Activated CD4-positive, alpha-beta T cell treated with anti-CD3 and anti-CD28 coated beads, Interleukin-2, amount 50 U/mL, for 24 hours (primary cell): ENCODE measurements at regions not wholly inside any gene's neighbourhood (a gene's known extent, or its start where the extent isn't known, plus 50 kb on each side); places are given as distances from the start of the nearest gene placed in this dataset.
"Not testable (repeated sequence)": the region's sequence is repeated elsewhere in the genome, so short reads cannot be mapped to it uniquely, and the experiment has no call there.

Source experiments
- DNase-seq, 2 donors: peaks; one replicate each; pipeline ENCODE4 v3.0.0-alpha.2; 2020; ENCODE audit warnings: low read depth in 1 of 2, low spot score in 1 of 2

DNA sequence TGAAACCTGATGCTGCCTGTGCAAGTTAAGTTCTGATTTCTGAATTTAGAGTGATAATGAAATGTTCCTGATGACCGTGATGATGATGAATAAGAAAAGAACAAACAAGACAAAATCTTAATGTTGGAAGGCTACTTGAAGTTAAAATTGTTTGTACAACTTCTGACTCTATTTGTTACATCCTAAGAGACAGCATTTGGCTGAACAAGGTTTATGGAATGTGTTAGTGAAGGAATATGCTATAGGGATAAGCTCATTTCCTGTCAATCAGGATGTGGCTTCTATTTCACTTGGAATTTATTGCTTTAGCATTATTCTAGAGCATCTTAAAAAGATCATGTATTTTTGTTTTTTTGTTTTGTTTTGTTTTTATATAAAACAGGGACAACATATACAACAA lies 267.5 kb downstream of the FAT4 start:
- no peak for DNase-seq

- no peak for DNase-seq
Measured at GRCh38 chr4:125590158-125590557, 275.4 kb downstream of the FAT4 start.

- no peak for DNase-seq
Measured at GRCh38 chr4:125591290-125591689, 276.5 kb downstream of the FAT4 start.

DNA sequence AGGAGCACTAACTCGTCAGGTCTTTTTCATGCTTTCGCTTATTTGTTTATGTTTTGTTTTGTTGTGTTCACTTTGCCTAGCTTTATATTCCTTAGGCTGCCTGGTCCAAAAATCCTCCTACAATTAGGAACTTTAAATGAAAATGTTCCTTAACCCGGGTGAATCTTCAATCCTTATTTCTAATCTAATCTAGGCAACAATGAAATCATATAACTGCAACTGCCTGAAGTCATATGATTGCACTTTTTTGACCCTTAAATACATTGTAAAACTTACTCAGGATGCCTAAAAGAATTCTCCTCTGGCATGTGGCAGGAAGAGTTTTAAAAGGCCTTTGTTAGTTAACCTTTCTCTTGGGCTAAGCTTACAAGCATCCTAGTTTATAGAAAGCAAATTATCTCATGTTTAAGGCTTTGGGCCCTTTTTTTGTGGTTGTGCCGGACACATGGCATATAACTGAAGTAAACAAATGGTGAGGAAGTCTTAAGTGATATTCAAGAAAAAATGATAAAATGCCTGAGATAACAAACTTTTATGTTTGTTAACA lies 279.4 kb downstream of the FAT4 start:
- DNase-seq: no peak

DNA sequence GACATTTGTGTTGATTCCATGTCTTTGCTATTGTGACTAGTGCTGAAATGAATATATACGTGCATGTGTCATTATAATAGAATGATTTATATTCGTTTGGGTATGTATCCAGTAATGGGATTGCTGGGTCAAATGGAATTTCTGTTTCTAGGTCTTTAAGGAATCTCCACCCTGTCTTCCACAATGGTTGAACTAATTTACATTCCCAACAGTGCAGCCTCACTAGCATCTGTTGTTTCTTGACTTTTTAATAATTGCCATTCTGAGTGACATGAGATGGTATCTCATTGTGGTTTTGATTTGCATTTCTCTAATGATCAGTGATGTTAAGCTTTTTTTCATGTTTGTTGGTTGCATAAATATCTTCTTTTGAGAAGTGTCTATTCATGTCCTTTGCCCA lies 291.2 kb downstream of the FAT4 start:
- not testable (repeated sequence) for DNase-seq

- DNase-seq: no peak
Measured at GRCh38 chr4:125620066-125620860, 305.5 kb downstream of the FAT4 start.

DNA sequence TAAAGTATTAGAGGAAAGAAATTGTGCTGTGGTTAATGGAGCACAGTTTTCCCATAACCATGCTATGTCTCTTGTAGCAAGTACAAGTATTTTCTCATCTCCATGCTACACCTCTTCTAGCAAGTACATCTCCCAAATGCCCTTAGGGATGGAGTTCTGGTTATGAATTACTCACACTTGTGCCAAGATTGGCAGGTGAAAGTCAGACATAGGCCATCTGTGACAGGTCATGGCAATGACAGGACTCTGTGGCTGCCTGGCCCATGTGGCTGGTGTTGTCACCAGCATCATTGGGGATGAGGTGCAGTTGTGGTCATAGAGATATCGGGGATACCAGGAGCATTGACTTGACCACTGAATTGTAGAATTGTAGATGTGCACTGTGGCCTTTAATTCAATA lies 310.2 kb downstream of the FAT4 start:
- no peak for DNase-seq

DNA sequence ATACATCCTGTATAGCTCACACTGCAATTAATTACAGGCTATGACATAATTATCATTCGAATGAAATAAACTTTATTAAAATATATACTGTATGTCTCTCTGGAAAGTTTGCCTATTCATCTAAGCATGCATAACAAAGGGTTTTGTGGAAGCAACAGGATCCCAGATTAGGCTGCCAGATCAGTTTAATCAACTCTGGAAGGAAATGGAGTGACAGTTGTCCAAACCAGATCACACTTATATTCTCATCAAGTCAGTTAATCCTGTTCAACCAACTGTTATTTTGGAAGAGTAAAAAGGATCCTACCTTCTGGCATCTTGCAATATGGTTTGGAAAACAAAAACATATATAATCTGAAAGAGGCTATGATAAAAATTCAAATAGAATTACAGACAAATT lies 312.2 kb downstream of the FAT4 start:
- no peak for DNase-seq

GRCh38 chr4:125639182-125639621 lies 324.4 kb downstream of the FAT4 start:
- DNase-seq: no peak

- no peak for DNase-seq
Measured at GRCh38 chr4:125641611-125642010, 326.9 kb downstream of the FAT4 start.

DNA sequence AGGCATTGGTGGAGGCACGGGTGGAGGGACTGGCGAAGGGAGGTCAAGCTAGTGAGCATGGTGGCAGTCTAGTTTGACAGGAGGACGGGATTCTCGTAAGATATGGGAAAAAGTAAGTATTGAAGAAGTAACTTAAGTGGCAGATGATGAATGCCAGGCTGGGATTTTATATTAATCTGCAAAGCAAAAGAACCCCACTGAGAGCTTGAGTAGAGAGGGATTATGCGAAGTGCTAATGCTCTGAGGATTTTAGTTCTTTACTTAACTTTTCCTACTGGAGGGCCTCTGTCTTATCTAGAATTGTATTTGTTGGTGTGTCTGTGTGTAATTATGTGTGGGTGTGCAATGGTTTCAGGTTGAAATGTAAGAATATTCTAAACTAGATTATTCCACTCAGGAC lies 327.9 kb downstream of the FAT4 start:
- no peak for DNase-seq

DNA sequence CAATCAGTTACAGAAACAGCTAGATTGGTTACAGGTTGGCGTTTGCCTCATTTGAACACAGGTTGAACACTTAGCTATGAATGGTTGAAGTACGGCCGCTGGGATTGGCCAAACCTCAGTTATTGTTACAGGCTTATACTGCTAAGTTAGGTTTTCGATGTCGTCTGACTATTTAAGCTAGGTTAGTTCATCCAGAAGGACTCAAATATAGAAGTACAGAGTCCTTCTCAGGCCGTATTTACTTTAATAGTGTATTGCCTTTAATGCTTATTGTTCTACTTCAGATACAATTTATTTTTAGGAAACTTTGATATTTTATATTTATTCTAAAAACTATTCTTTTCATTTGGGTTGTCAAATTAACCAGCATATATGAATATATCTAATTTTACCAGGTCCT lies 334.7 kb downstream of the FAT4 start:
- no peak for DNase-seq

- DNase-seq: no peak
Measured at GRCh38 chr4:125650557-125650956, 335.8 kb downstream of the FAT4 start.

DNA sequence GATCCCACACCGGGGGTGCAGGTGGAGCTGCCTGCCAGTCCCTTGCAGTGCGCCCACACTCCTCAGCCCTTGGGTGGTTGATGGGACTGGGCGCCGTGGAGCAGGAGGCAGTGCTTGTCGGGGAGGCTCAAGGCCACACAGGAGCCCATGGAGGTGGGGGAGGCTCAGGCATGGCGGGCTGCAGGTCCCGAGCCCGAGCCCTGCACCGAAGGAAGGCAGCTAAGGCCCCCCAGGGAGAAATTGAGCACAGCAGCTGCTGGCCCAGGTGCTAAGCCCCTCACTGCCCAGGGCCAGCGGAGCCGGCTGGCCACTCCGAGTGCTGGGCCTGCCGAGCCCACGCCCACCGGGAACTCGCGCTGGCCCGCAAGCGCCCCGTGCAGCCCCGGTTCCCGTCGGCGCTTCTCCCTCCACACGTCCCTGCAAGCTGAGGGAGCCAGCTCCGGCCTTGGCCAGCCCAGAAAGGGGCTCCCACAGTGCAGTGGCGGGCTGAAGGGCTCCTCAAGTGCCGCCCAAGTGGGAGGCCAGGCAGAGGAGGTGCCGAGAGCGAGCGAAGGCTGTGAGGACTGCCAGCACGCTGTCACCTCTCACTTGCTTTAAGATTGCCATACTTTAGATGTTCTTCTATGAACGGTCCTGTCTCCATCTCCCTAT lies 337.1 kb downstream of the FAT4 start:
- not testable (repeated sequence) for DNase-seq

GRCh38 chr4:125658773-125659172 lies 344.0 kb downstream of the FAT4 start:
- no peak for DNase-seq

DNA sequence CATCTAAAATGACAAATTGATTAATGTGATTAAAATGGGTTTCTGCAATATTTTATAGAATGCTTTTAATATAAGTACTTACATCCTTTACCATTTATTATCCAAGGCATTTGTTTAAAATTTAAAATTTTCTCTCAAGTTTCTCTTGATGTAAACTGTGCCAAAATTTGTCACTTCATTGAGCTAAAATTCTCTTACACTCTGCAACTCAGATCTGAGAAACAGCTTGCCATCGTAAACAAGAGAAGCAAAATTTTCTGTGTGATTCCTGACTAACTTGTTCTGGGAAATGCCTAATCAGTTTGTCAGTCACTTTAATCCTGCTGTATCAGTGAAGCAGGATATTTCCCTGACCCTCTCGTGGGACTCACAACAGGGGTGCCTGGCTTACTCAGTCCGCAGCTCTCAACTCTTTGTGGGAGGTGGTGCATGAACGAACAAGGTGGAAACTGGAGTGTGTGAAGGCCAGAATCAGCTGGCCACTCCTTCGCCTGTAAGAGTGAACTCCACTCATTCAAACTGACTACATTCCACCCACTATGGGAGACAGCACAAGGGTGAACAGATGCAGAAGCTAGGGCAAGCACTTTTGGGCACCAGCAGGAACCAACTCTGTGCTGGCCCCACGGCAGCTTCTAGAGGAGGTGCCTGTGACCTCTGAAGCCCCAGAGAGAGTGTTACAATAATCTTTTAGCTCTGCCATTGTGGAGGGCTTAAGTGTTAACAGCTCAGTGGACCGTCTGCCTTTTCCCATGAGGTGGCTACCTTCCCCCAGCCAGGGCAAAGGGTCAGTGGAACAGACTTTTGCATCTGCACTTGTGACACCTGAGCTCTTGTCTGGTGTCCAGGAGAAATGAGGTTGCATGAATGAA lies 349.4 kb downstream of the FAT4 start:
- DNase-seq: no peak

GRCh38 chr4:125666635-125667034 lies 351.9 kb downstream of the FAT4 start:
- no peak for DNase-seq

DNA sequence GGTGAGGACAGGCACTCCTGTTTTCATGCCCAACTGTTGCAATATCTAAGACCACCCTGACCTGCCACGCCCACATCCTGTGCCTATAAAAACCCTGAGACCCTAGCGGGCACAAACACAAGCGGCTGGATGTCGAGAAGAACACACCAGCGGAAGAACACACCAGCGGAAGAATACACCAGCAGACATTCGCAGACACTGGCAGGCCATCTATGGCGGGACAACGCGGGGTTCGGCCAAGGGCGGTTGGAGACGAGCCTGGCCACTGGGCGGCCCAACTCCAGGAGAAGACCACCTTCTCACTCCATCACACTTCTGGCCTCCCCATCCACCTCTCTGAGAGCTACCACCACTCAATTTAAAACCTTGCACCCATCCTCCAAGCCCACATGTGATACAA lies 361.4 kb downstream of the FAT4 start:
- no peak for DNase-seq

DNA sequence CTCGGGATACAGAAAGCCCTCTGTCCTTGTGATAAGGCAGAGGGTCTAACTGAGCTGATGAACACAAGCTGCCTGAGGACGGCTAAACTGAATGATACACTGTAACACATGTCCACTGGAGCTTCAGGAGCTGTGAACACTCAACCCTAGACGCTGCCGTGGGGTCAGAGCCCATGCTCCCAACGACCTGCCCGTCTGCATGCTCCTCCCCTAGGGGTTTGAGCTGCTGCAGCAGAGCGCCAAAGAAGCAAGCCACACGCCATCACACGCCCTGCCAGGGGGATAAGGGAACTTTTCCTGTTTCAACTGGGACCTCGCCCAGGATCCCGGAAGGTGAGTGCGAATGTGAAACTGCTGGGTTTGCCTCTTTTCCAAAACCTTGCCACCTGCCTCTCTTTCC lies 361.8 kb downstream of the FAT4 start:
- DNase-seq: no peak

- no peak for DNase-seq
Measured at GRCh38 chr4:125677665-125678307, 363.0 kb downstream of the FAT4 start.

DNA sequence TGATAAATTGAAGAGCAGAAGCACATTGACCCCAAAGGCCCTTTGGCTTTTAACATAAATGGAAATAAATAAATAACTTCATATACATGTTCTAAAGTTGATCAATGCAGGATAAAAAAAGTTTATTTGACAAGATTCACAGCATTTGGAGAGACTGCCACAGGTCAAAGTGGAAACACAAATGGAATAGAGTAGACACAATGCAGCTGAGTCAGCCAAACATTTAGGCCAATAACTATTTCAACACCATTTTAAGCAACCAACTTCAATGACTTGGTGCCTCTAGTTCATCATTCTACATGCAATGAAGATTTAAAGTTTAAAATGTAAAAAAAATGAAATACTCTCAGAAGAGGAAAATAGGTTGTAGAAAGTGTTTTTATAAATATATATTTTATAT lies 365.2 kb downstream of the FAT4 start:
- no peak for DNase-seq
